HG03432 (cell line): ENCODE measurements at regions not wholly inside any gene's neighbourhood (a gene's known extent, or its start where the extent isn't known, plus 50 kb on each side); places are given as distances from the start of the nearest gene placed in this dataset.
"Not testable (repeated sequence)": the region's sequence is repeated elsewhere in the genome, so short reads cannot be mapped to it uniquely, and the experiment has no call there.

Experiments used
- ATAC-seq: cut with Tn5 transposase; IDR thresholded peaks from one replicate; pipeline ENCODE4 v1.9.1; 2021; ENCODE audit warnings: mild to moderate bottlenecking, moderate library complexity; ENCODE audit not compliant: unreplicated experiment

DNA sequence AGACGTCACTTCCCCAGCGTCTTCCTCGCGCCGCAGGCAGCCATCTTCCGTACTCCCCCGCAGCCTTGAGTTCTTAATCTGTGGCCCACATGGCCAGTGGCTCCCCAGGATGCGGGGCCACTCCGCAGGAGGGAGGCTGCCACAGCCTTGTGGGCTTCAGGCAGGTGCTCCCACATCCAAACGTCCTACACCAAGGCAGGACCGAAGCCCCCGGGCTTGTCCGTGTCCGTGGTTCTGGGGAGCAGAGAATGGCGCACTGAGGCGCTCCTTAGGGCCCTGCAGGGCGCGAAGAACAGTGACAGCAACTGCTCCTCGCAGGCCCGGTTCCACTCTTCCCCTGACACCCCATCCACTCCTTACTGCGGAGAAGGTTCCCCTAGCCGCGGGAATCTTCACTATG, 755.8 kb downstream of the PRIM2 start:
- no peak for ATAC-seq

DNA sequence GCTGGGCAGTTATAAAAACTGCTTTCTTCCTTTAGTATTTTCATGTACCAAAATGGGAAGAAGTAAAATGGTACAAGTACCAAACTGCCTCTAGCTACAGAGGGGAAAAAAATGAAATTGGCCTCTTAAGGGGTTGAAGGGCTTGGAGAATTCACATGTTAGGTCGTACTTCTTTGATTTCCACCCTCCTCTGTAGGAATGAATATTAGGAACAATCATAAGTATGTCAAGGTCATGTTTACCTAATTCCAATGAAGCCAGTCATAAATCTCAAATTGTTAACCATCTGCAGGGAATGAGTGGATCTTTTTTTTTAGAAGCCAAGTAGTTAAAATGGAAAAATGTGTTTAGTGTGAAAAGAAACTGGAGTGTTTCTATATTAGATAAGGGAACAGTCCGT, 772.6 kb downstream of the PRIM2 start:
- not testable (repeated sequence) for ATAC-seq

- ATAC-seq = not testable (repeated sequence)
Observed at GRCh38 chr6:58097251-58097650, 779.8 kb downstream of the PRIM2 start.

DNA sequence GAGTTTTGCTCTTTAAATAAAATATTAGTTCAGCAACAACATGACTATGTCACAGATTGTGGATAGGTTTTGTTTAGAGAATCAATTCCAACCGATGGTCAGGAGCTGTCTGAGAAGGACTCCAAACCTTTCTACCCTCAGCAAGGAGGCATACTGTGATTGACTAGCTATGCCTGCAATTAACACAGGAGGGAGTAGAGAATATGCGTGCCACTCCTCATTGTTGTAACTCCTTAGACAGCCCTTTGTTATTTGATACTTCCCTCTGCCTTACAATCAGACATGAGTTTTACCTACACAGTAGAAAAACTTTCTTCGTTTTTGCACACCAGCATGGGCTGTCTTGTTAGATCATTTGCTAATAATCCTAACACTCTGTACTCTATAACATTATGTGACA, 796.5 kb downstream of the PRIM2 start:
- ATAC-seq = no peak

DNA sequence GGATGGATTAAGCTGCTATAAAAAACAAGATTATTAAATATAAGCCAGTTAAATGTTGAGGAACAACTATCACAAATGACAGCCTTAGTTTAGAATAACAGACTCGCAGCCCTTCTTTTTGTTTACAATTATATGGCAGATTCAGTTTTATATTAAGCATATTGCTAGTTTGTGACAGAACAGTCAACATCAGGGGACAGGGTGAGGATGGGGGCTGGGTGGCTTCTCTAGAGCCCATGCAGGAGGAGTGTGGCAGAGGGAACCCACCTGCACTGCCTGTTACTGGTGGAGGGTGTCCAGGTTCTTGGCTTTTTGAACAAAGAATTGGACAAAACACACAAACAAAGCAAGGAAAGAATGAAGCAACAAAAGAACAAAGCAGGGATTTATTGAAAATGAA, 799.7 kb downstream of the PRIM2 start:
- not testable (repeated sequence) for ATAC-seq

DNA sequence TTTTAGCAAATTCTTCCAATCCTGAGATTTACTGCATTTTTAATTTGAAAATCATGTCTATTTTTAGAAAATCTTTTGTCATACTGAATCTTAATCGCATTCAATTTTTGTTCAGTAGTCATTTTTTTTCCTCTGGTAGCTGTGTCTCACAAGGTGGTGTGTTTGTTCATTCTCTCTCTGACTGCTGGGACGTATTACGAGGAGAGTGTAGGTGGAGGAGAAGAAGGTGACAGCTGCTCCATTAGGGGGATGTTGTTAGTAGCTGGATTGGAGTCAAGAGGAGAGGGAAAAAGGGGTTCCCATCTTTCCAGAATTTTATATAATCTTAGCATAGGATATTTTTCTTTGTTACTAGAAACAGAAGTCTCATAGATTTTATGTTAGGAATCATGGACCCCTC, 804.2 kb downstream of the PRIM2 start:
- not testable (repeated sequence) for ATAC-seq

GRCh38 chr6:58123770-58124169, 806.3 kb downstream of the PRIM2 start:
- not testable (repeated sequence) for ATAC-seq

- ATAC-seq = peak; percentile 67
Observed at GRCh38 chr6:58128549-58128948, 811.1 kb downstream of the PRIM2 start.

- not testable (repeated sequence) for ATAC-seq
Observed at GRCh38 chr6:58129098-58129497, 811.7 kb downstream of the PRIM2 start.

DNA sequence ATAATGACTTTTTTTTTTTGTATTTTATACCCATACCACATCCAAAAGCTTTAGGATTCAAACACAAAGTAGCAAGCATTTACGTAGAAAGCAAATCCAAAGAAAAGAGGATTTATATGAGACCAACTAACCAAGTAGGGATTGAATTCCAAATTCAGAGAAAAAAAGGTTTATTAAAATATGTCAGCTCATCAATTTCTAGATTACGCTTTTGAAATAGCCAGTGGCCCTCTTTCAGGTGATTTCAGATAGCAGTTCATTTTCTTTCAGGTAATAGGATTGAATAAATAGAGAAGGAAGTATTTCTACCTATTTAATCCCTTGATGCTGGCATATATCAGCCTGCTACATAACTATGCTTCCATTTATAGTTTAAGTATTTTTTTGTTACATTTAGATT, 822.3 kb downstream of the PRIM2 start:
- ATAC-seq = not testable (repeated sequence)

GRCh38 chr6:58171025-58171424, 853.6 kb downstream of the PRIM2 start:
- not testable (repeated sequence) for ATAC-seq

GRCh38 chr6:58181557-58182065, 864.2 kb downstream of the PRIM2 start:
- peak; percentile 79 for ATAC-seq

GRCh38 chr6:58185300-58185699, 867.9 kb downstream of the PRIM2 start:
- ATAC-seq = not testable (repeated sequence)

GRCh38 chr6:58193209-58193608, 875.8 kb downstream of the PRIM2 start:
- not testable (repeated sequence) for ATAC-seq

- ATAC-seq = no peak
Observed at GRCh38 chr6:58198301-58198700, 880.9 kb downstream of the PRIM2 start.

DNA sequence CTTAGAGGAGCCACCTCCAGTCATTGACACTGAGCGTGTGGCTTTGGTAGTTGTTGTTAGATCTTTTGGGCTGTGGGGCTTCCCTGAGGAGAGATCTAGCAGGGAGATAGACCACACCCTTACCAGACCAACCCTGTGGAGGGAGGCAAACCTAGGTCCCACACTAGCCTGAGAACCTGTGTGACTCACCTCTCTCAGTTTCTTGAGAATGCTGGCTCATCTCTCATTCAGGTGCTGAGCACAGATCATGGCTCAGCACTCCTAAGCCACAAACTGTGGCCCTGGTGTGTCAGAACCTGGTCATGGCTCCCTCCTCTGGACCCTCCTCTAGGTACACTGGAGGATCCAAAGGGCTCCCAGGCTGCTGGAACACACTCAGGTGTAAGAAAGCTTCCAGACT, 919.7 kb downstream of the PRIM2 start:
- not testable (repeated sequence) for ATAC-seq

DNA sequence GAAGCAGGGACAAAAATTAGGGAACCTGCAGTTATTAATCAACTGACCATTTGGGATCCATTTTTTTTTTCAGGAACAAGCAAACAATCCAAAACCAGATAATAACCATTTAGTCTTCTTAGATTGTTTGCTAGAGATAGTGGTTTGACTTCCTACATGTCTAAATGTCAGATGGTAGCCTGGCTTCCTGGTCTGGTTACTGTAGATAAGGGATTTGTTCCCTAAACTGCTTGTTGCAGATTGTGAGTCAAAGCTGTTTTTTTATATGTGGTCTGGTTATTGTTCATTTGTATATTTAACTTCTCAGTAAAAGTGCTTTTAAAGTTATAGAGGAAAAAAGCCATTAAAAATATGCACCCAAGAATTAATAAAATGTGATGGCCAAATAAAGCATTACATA, 921.0 kb downstream of the PRIM2 start:
- not testable (repeated sequence) for ATAC-seq

GRCh38 chr6:58257625-58258024, 940.2 kb downstream of the PRIM2 start:
- not testable (repeated sequence) for ATAC-seq

GRCh38 chr6:58290177-58290576, 972.7 kb downstream of the PRIM2 start:
- ATAC-seq = no peak

DNA sequence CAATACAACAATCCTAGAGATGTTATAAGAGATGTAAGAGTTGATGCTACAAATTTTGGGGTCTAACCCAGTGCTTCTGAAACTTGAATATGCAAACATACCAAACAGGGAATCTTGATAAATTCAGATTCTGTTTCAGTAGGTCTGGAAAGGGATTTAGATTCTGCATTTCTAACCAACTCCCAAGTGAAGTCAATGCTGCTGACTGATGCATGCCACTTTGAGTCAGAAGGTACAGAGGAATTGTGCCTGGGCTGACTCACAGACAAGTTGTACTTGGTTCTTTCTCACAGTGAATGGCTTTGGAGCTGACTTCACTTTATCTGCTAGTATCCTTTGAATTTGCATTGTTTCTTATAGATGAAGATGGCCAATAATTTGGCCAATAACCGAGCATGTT, 973.9 kb downstream of the PRIM2 start:
- ATAC-seq = not testable (repeated sequence)

GRCh38 chr6:58307901-58308300, 990.5 kb downstream of the PRIM2 start:
- ATAC-seq = not testable (repeated sequence)

DNA sequence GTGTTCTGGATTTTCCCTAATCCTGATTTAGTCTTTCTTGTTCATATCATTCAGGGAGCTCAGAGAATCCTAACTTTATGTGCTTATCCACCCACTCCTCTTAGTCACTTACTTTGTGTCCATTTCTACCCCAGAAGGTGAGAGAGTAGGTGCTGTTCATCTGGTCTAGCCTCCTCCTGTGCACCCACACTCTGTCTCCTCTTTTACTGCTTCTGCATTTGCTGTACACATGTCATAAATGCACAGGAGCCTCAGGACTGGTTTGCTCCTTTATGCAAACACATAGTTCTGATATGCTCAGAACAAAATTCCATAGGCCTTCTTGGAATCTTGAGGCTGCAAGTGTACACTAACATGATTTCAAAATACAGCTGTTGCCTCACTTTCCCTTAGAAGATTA, 1014.7 kb downstream of the PRIM2 start:
- not testable (repeated sequence) for ATAC-seq

DNA sequence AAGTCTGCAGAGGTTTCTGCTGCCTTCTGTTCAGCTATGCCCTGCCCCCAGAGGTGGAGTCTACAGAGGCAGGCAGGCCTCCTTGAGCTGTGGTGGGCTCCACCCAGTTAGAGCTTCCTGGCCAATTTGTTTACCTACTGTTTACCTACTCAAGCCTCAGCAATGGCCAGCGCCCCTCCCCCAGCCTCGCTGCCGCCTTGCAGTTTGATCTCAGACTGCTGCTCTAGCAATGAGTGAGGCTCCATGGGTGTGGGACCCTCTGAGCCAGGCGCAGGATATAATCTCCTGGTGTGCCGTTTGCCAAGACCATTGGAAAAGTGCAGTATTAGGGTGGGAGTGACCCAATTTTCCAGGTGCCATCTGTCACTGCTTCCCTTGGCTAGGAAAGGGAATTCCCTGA, 1024.9 kb downstream of the PRIM2 start:
- ATAC-seq = not testable (repeated sequence)
